GM12864 (cell line): ENCODE measurements at regions not wholly inside any gene's neighbourhood (a gene's known extent, or its start where the extent isn't known, plus 50 kb on each side); places are given as distances from the start of the nearest gene placed in this dataset.

Experiments used
- DNase-seq: peaks from one replicate; pipeline ENCODE4 v3.0.0-alpha.2; 2011; ENCODE audit warnings: low read depth
- H3K4me3 ChIP-seq: 2 replicates; pipeline ENCODE4 v1.5.1; 2011; ENCODE audit warnings: mild to moderate bottlenecking, low read depth, low read length, control low read depth
- CTCF ChIP-seq: IDR thresholded peaks from 2 replicates; pipeline ENCODE4 v1.5.1; 2011; ENCODE audit warnings: low read depth, mild to moderate bottlenecking, moderate library complexity, low read length, control low read depth, inconsistent platforms; ENCODE audit errors: missing control alignments

- no peak overlapping the region for H3K4me3 ChIP-seq
- DNase-seq, result no peak
- TF ChIP-seq CTCF, result no peak
Observed at GRCh38 chr12:24268663-24269186, 319.3 kb upstream of the SOX5 start.

GRCh38 chr12:24266982-24267381 lies 317.5 kb upstream of the SOX5 start:
- DNase-seq, result no peak
- H3K4me3 ChIP-seq, result no peak overlapping the region
- no peak for TF ChIP-seq CTCF

- H3K4me3 ChIP-seq, result no peak overlapping the region
- DNase-seq, result no peak
- TF ChIP-seq CTCF, result no peak
Observed at GRCh38 chr12:24256684-24257083, 307.2 kb upstream of the SOX5 start.

- TF ChIP-seq CTCF, result no peak
- H3K4me3 ChIP-seq, result no peak overlapping the region
- no peak for DNase-seq
Observed at GRCh38 chr12:24255920-24256665, 306.6 kb upstream of the SOX5 start.

- no peak for TF ChIP-seq CTCF
- no peak overlapping the region for H3K4me3 ChIP-seq
- no peak for DNase-seq
Observed at GRCh38 chr12:24252602-24253001, 303.1 kb upstream of the SOX5 start.

GRCh38 chr12:24246934-24247333 lies 297.5 kb upstream of the SOX5 start:
- no peak for TF ChIP-seq CTCF
- DNase-seq, result no peak
- H3K4me3 ChIP-seq, result no peak overlapping the region

GRCh38 chr12:24246376-24246775 lies 296.9 kb upstream of the SOX5 start:
- H3K4me3 ChIP-seq, result no peak overlapping the region
- no peak for TF ChIP-seq CTCF
- DNase-seq, result no peak
